ENCODE measurements at regions not wholly inside any gene's neighbourhood (a gene's known extent, or its start where the extent isn't known, plus 50 kb on each side); places are given as distances from the start of the nearest gene placed in this dataset.

DNA sequence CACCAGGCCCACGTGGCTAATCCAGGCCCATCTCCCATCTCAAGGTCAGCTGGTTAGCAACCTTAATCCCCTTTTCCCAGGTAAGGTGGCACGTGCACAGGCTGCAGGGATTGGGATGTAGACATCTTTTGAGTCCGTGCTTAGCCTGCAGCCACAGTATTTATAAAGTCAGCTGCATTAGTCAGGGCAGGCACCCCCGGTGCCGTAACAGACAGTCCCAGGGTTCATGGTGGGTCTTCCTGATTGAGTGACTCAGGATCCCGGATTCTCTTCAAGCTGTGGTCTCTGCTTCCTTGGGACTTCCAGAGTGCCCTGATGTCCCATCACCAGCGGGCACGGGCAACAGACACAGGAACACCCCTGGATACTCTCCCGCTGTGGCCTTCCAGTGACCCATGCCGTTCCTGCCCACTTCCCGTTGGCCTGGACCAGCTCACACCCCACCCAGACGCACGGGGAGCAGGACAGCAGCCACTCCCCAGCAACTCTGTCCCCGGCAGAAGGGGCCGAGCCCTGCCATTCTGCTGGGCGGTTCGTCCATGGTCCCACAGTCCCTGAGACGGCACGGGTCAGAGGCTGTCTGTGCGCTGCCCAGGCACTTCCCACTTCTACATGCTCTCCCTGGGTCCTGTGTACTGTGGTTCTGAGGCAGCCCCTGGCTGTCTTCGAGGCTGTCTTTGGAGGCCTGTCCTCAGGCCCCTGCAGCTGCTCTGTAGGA lies 248.6 kb upstream of the GSE1 start:
- no peak for ATAC-seq

DNA sequence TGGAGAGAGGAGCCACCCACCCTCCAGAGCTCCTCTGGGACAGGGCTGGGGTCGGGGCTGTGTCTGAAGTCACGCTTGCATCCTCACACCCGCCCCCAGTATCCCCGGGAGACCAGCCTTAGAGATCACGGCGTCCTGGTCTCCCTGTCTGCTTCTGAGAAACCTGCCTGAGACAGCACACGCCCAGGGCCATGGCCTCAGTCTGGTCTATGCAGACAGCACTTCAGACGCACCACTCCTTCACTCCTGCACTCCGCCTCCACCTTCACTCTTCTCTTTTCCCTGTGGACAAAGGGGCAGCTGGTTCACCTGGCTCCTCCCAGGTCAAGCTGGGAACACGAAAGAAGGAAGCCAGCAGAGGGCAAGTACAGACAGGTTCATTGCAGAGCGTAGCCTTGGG lies 248.0 kb upstream of the GSE1 start:
- no peak for ATAC-seq

DNA sequence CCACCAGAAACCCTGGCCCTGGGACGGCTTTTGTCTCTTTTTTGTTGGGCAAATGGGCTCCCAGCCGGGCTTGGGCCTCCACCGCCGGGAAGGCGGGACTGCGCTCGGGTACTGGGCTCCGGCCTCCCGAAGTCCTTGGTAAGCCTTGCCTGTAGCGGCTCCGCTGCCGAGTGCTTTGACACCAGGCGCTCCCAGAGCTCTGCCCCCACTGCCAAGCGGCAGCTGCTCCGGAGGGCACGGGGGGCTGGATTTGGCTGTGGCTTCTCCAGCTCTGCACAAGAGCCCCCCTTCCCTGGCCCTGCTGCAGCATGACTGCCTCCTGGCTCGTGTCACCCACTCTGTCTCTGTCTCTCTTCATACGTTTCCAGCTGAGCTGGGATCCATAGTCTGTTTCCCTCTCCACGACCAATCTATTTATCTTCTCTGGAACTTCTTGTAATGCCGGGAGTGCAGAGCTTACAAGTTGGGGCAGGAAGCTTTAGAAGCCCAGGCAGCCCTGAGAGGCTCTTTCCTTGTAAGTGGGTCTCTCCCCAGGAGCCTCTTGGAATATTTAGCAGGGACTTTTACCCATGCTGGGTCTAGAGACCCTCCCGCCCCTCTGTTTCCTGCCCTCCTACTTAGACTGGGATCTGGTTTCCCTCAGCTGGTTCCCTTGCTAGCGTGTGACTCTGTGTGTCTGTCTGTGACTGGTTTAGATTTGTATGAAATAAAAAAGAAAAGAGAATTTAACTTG lies 246.9 kb upstream of the GSE1 start:
- no peak for ATAC-seq

DNA sequence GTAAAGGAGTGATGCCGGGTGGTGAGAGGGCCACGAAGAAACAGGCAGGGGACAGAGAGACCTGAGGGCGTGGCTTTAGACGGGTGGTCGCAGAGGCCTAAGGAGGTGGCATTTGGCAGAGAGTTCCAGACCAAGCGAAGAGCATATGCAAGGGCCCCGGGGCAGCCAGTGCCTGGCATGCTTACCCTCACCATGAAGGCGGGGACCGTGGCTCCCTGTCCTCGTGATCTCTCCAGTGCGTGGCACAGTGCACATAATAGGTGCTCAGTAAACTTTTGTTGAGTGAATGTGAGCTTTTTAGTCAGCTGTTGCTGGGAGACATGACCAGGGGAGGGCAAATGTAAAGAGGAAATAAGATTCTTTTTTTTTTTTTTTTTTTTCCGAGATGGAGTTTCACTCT lies 245.6 kb upstream of the GSE1 start:
- no peak for ATAC-seq

DNA sequence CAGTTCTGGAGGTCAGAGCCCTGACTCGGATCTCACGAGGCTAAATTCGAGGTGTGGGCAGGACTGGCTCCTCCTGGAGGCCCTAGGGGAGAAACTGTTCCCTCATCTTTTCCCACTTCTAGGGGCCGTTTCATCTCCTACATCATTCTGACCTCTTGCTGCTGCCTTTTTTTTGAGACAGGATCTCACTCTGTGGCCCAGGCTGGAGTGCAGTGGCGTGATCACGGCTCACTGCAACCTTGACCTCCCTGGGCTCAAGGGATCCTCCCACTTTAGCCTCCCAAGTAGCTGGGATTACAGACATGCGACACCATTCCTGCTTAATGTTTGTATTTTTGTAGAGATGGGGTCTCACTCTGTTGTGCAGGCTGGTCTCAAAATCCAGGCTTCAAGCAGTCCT lies 244.1 kb upstream of the GSE1 start:
- no peak for ATAC-seq

DNA sequence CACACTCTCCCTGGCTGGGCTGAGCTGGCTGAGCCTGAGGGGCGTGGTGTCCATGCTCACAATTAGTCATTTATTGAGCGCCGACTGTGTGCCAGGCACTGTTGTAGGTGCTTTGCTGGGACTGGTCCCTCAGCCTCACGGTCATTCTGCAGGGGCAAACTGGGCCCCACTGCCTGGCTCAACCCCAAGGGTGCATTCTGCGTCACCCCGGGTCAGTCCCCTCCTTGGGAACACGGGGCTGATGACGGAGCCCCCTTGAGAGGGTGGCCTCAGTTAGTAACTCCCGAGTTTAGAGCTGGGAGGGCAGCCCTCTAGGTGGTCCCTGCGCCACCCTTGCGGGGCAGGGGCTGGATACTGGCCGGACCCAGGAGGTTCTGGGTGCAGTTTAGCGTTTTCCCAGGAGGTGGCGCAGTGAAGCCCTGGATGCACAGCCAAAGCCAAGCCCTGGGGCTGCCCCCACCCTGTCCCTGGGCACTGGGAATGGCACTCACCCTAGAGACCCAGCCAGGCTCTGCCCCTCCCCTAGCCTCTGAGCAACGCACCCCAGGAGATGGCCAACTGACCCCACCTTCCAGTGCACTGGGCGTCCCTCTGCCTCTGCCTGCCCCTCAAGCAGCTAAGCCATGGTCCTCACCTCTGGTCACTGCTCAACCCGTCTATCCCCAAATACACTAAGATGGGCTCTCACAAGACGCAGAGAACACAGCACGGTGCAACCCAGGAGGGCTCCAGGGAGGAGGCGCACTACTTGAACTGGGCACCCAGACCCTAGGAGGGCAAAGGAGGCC lies 243.2 kb upstream of the GSE1 start:
- ATAC-seq, result peak in 1 of 2 donors; percentile 17

DNA sequence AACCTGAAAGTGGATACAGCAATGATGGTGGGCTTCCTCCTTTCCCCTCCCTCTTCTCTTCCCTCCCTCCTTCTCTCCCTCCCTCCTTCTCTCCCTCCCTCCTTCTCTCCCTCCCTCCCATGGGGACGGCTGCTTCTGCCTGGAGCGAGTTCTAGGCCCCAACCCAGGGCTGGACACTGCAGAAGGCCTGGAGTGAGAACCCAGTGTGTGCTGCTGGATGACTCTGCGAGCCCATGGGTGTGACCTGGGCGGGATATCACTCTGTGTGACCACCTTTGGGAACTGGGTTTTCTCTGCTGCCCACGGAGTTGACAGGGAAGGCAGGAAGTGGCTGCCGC lies 242.6 kb upstream of the GSE1 start:
- no peak for ATAC-seq

DNA sequence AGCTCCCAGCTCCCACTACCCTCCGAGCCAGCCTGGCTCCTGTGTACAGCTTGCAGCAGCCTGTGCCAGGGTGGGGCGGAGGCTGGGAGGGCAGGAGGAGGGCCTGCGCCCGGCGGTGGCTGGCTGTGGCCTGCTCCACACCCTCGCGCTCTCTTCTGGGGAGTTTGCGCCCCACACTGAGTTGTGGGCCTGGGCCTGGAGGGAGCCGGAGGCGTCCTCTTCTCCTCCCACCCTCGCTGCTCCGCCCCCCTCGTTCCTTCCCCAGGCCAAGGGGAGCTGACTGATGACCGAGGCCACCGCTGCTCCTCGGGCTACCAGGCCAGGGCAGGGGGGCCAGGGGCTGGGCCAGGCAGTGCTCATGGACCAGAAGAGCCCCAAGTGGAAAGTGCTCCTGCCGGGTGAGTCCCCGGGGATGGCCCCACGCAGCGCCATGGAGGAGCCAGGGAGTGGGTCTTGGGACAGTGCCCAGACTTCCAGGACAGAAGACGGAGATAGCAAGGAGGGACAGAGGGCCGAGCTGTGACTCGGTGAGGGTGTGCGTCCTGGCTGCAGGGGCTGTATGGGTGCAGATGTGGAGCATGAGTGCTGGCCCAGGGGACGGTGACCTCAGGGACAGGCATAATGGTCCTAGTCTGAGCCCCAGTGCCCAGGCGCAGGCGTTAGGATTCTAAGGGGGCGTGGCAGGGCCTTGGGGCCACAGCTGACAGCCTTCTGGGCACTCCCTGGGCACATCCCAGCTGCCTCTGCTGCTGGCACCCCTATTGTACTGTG lies 242.1 kb upstream of the GSE1 start:
- no peak for ATAC-seq

DNA sequence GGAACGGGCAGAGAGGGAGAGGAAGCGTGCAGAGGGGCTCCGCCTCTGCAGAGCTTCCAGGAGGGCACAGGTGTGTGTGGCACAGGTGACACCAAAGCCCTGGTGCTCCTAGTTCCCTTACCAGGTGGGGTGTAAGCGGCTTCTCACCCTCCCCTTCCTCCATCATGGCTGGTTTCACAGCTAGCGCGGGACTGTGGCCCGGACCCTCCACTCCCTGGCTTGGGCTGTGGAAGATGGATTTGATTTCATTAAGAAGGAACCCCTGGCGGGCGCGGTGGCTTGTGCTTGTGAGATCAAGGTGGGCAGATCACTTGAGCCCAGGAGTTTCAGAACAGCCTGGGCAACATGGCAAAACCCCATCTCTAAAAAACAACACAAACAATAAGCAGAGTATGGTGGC lies 241.2 kb upstream of the GSE1 start:
- no peak for ATAC-seq

DNA sequence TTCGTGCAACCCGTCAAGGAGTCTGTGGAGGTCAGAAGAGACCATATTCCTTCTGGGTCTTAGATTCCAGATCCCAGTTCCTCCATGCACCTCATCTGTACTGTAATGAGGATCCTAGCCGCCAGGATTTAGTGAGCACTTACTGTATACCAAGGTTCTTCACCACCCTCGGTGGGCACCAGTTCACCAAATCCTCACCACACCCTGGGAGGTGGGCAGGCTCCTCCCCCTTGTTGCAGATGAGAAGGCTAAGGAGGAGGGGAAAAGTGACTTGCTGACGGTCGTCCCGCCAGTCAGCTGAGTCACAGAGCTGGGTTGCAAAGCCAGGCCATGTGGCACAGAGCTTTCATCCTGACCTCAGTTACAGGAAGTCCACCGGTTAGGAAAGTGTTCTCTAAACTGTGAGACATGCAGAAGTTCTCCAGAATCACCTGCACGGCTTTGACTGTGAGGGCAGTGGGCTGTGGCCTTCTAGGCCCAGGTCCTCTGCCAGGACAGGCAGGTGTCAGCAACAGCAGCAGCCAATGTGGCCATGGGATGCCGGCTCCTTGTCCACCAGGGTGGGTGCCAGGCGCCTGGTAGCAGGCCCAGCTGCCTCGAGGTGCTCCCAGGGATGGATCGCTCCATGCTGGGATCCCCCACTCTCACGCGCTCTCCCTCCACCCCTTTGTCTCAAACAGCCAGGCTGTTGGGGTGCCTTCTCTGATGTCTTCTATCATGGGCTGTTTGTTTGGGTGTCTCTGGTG lies 240.3 kb upstream of the GSE1 start:
- ATAC-seq, result peak; percentile 27 to 31

DNA sequence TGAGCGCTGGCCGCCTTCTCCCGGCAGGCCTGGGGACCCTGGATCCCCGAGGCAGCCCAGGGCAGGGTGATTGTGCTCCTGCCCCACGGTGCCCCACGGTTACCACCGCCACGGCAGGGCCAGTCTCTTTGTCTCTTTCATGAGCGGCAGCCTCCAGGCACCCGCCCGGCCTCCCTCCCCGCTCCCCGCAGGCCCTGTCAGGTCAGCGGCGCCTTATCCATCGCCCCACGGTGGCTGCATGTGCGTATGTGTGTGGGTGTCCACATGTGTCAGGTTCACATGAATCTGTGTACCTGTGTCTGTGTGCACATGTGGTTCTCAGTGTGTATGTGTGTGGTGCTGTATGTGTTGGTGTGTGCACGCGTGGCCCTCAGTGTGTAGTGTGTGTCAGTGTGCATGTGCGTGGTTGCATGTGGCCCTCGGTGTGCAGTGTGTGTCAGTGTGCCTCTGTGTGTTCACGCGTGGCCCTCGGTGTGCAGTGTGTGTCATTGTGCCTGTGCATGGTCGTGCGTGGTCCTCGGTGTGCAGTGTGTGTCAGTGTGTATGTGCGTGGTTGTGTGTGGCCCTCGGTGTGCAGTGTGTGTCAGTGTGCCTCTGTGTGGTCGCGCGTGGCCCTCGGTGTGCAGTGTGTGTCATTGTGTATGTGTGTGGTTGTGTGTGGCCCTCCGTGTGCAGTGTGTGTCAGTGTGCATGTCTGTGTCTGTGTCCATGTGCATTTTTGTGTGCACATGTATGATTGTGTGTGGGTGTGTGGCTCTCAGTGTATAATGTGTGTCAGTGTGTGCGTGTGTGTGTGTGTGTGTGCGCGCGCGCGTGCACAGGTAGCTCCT lies 239.2 kb upstream of the GSE1 start:
- ATAC-seq, result no peak

DNA sequence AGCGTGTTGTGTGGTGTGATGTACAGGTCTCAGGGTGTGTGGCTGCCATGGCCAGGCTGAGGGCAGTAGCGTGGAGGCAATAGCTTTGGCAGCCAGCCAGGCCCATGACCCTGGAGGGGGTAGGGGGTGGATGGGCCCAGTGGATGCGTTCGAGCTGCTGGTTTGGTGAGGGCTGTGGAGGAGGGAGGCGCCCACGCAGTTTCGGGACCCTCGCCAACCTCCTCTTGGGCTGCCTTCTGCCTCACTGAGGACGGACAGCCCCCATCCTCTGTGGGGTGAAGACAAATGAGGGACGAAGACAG lies 238.6 kb upstream of the GSE1 start:
- ATAC-seq, result no peak

DNA sequence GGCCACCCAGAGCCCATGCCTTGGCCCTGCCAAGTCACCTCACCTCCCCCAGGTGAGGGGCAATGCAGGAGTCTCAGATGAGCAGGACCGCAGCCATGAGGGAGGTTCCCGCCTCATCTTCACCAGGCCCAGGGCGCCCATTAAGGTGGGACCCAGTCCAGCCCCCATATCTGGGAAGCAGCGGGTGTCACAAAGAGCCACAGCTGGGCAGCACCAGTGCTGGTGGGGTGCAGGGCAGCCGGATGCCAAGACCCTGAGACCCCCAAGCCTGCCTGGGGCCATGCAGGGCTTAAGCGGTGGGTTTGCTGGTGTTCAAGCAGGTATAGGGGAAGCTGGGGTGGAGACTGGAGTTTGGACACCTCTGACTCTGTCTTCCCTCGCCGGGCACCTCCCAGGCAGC lies 237.8 kb upstream of the GSE1 start:
- no peak for ATAC-seq

DNA sequence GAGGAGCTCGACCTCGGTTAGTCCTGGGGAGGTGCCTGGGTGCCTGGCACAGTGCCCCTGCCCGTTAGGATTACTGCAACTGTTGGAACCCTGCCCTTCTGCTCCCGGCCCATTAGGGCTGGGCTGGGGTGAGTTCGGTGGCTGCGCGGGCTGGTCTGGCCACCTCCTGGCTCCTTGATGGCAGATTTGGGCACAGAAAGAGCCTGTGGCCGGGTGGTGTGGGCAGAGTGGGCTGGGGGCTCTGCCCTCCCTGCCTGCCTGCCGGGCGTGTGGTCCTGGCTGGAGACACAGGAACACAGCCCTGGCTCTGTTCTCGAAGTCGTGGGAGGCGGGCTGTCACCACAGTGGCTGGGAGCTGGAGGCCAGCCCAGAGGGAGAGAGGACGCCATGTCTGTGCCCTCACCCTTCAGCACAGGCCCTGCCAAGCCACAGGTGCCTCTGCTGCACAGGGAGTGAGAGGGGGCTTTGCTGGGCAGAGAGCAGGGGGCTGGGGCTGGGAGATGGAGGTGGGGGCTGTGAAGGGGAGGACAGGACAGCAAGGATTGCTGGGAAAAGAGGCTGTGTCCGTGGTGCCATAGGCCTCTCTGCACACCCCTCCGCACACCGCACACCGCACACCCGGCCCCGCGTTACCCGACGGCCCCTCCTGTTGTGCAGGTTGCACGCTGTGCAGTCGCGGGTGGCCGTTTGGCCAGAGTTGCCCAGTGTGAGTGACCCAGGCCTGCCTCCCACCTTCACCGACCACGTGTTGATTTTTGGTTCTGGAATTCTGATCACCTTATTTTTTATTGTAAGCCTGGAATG lies 236.6 kb upstream of the GSE1 start:
- ATAC-seq, result no peak

DNA sequence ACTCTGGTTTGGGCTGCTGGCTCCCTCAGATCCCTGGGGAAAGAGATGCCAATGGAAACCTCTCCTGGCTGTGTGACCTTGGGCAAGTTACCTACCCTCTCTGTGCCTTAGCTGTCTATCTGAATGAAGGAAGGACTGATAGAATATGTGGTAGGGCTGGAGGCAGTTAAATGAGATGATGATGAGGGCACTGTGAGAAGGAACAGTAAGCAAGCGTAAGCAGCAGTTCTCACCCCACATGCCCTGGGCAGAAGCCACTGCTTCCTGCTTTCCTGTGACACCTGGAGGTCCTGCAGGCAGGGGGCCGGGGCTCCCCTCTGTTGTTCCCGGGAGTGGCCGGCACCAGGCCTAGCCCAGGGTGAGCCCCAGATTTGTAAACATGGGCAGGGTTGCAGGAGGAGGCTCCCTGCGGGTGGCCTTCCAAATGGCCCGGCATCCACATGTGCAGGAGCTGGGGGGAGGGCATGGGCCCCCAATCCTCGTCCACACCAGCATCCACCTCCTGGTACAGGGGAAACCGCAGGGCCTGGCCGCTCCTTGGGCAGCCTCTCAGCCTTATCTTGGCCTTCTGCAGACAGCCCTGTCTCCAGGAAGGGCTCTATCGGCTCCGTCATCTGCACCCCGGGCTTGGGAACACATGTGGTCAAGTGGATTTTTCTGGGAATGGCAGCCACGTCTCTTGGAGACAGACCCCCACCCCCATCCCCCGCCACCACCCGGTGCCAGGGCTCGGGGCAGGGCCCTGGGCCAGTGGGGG lies 235.6 kb upstream of the GSE1 start:
- ATAC-seq, result no peak

DNA sequence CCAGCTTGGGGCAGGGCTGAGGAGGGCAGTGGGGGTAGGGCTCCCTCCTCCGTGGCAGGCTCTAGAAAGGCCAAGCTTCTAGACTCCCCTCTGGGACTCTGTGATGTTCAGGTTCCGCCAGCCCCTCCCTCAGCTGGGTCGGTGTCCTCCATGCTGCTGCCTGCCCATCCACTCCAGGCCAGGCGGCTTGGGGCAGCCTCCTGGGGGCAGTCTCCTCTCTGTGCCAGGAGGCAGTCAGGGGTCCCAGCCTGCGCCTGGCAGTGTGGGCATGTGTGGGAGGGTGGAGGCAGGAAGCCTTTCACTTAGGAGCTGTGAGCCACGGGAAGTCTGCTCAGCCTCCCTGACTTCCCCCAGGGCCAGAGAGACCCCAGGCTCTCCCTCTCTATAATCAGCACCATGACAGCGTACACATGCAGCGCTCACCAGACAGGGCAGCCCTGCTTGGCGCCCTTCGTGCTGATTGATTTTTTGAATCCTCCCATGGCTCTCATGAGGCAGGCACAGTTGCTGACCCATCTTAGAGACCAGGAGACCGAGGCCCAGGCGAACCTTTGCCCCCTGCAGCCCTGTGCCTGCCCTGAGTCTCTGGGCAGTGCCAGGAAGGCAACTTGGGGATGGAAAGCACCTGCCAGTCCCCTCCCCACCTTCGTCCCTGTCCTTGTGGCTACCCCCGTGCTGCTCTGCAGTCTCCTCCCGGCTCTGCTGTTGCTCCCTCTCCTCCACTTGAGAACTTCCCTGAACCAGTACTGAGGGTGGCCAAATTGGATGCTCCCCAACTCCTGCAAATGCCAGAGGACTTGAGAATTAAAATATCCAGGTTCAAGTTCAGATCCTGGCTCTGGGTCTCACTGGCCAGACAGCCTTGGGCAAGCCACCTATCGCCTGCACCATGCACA lies 234.7 kb upstream of the GSE1 start:
- no peak for ATAC-seq

DNA sequence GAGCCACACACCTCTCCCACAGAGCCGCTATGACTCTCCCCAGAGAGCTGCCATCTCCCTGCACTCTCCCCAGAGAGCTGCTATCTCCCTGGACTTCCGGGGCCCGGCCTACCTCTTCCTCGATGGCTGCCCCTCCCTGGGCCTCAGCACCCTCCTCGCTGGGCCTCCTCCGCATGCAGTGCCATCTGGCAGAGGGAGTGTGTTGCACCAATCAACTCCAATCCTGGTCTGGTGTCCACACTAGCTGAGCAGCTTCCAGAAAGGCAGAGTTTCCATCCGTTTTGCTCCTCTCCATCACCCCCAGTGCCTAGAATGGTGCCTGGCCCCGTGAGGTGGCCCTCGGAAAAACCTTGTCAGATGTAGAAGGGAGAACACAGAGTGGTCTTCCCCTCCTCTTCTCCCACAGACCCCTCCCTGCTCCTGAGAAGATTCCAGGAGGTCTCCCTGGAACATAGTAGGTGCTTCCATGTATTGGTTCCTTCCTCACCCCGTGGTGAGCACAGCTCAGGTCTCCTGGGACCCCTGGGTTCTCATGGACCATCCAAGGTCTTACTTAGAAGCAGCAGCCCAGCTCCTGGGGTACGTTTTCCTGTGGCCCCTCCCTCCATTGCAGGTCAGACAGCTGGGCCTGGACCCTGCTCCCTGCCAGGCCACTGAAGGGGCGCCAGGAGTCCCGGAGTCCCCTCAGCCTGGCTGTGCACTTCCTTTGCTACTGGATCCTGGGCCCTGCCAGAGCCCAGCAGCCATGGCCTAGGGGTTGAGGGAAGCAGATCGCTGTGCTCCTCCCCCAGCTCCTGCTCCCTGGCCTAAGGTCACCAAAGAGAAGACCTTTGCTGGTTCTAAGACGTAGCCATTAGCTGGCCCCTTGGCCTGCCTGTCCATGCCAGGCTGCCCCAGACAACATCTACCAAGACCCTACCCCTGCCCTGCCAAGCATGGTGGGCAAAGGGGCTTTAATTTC lies 233.8 kb upstream of the GSE1 start:
- no peak for ATAC-seq

DNA sequence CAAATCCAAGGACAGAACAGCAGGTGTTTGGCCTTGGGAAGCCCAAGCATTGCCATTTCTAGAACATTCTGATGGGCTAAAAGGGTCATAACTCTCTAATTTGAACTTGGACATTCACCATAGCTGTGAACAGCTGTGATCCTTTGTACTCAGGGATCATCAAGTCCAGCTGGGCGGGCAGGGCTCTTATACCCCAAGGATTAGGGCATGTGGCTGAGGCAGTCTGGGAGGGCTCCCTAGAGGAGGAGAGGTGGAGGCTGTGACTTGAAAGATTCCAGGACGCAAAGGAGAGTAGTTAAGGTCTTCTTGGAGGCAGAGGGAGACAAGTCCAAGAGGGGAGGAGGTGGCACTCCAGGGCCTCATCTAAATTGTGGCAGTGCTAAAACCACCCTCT lies 233.1 kb upstream of the GSE1 start:
- no peak for ATAC-seq

All from activated CD4-positive, CD25-positive, alpha-beta regulatory T cell treated with anti-CD3 and anti-CD28 coated beads, Interleukin-2, amount 50 U/mL, for 24 hours (primary cell).